ENCODE measurements at regions not wholly inside any gene's neighbourhood (a gene's known extent, or its start where the extent isn't known, plus 50 kb on each side); places are given as distances from the start of the nearest gene placed in this dataset.

GRCh38 chr10:124279298-124279697, 139.4 kb downstream of the OAT start:
- TF ChIP-seq CTCF (conservative IDR thresholded peaks at IDR 0.05; ENCODE audit: low read length) (peak; percentile 62), EZH2phosphoT487 (IDR thresholded peaks at IDR 0.05; ENCODE audit: borderline replicate concordance, low read depth, low read length) (no peak)
